ACHN (cell line): ENCODE measurements at regions not wholly inside any gene's neighbourhood (a gene's known extent, or its start where the extent isn't known, plus 50 kb on each side); places are given as distances from the start of the nearest gene placed in this dataset.
A peak's percentile ranks its signal among the peaks of the same experiment; 100 is the strongest.

ENCODE experiments used
- DNase-seq: peaks from one replicate; pipeline ENCODE4 v3.0.0-alpha.2; 2015
- in situ Hi-C: cut with HindIII; loops from 2 replicates; pipeline ENCODE4 v1.10.0; 2017; ENCODE audit warnings: low sequenced_read_pairs, low pct_ligation_motif_present, low pct_unique_long_range_greater_than_20kb

- no peak for DNase-seq
- in situ Hi-C loops, result no loop called here
These were observed 51.4 kb upstream of the KANK4 start for GRCh38 chr1:62370594-62370993.

- DNase-seq, result no peak
- in situ Hi-C loops, result no loop called here
These were observed 52.1 kb upstream of the KANK4 start for GRCh38 chr1:62371375-62371774.

GRCh38 chr1:62373221-62373620 is 54.0 kb upstream of the KANK4 start:
- in situ Hi-C loops, result no loop called here

GRCh38 chr1:62377043-62377562 is 57.9 kb upstream of the KANK4 start:
- DNase-seq, result no peak
- in situ Hi-C loops, result no loop called here

More at GRCh38 chr1:62373221-62373620, 54.0 kb upstream of the KANK4 start:
- no peak for DNase-seq

- no peak for DNase-seq
- in situ Hi-C loops, result no loop called here
These were observed 56.7 kb upstream of the USP1 start for GRCh38 chr1:62380181-62380580.

GRCh38 chr1:62381831-62382657 is 54.8 kb upstream of the USP1 start:
- in situ Hi-C loops, result no loop called here
- no peak for DNase-seq

- in situ Hi-C loops, result no loop called here
These were observed 54.2 kb upstream of the USP1 start for GRCh38 chr1:62382658-62382955.

GRCh38 chr1:62384276-62385005 is 52.4 kb upstream of the USP1 start:
- in situ Hi-C loops, result no loop called here
- peak; percentile 27 for DNase-seq

More at GRCh38 chr1:62382658-62382955, 54.2 kb upstream of the USP1 start:
- DNase-seq, result no peak

GRCh38 chr1:62385923-62386322 is 50.9 kb upstream of the USP1 start:
- in situ Hi-C loops, result no loop called here
- DNase-seq, result no peak

GRCh38 chr1:62386351-62387121 is 50.3 kb upstream of the USP1 start:
- in situ Hi-C loops, result no loop called here
- DNase-seq, result no peak
